ENCODE measurements at regions not wholly inside any gene's neighbourhood (a gene's known extent, or its start where the extent isn't known, plus 50 kb on each side); places are given as distances from the start of the nearest gene placed in this dataset.

DNA sequence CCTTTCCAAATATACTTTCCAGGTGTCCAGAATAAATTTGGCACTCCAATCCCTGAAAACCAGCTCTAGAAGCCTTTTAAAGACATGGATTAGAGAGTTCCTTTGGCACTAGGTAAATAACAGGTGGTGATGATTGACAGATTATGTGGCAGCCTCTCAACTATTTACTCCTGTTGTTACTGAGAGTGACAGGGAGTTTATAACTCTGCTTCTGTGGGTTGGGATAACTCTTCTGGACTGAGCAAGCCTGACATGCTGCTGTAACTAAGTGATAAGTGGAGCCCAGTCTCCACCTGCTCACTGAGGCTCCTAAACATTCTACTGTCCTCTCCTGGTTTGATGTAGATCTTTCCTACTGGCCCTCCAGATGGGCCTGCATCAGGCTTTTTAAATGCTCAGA lies 693.2 kb upstream of the FTMT start:
- Mint-ChIP-seq H3K4me1 (no peaks in the 10 kb centered on the region), H3K27me3 (ENCODE audit: insufficient read depth, low read depth) (no peaks in the 10 kb centered on the region), H3K4me3 (no peak overlapping the region), H3K27ac (no peak overlapping the region), H3K9me3 (no peaks in the 10 kb centered on the region), H3K36me3 (no peaks in the 10 kb centered on the region)
- Histone ChIP-seq H3K79me2 (ENCODE audit: low read depth) (no peaks in the 10 kb centered on the region), H3K9ac (no peak overlapping the region), H3K27me3 (no peaks in the 10 kb centered on the region), H3K4me2 (no peak overlapping the region), H3F3A (ENCODE audit: low read depth) (no peaks in the 10 kb centered on the region), H4K20me1 (ENCODE audit: low read depth) (no peaks in the 10 kb centered on the region), H3K4me3 (no peak overlapping the region), H3K27ac (no peak overlapping the region), H2AFZ (replicated peaks) (peak overlapping the region; percentile 40), H3K36me3 (no peaks in the 10 kb centered on the region), H3K9me3 (ENCODE audit: low read depth) (no peaks in the 10 kb centered on the region), H3K4me1 (no peaks in the 10 kb centered on the region)
- no peak for DNase-seq (ENCODE audit: low spot score)
- TF ChIP-seq, protein P1, sequence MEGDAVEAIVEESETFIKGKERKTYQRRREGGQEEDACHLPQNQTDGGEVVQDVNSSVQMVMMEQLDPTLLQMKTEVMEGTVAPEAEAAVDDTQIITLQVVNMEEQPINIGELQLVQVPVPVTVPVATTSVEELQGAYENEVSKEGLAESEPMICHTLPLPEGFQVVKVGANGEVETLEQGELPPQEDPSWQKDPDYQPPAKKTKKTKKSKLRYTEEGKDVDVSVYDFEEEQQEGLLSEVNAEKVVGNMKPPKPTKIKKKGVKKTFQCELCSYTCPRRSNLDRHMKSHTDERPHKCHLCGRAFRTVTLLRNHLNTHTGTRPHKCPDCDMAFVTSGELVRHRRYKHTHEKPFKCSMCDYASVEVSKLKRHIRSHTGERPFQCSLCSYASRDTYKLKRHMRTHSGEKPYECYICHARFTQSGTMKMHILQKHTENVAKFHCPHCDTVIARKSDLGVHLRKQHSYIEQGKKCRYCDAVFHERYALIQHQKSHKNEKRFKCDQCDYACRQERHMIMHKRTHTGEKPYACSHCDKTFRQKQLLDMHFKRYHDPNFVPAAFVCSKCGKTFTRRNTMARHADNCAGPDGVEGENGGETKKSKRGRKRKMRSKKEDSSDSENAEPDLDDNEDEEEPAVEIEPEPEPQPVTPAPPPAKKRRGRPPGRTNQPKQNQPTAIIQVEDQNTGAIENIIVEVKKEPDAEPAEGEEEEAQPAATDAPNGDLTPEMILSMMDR (IDR thresholded peaks at IDR 0.05) = no peak
- TF ChIP-seq EZH2 (IDR thresholded peaks at IDR 0.05) (no peak), EZH2phosphoT487 (IDR thresholded peaks at IDR 0.05) (no peak)

GRCh38 chr5:121160591-121160990 lies 691.1 kb upstream of the FTMT start:
- Histone ChIP-seq H3K27ac (no peak overlapping the region), H3K4me2 (no peak overlapping the region), H3K9ac (no peak overlapping the region), H3K27me3 (no peaks in the 10 kb centered on the region), H4K20me1 (ENCODE audit: low read depth) (no peaks in the 10 kb centered on the region), H3K79me2 (ENCODE audit: low read depth) (no peaks in the 10 kb centered on the region), H3K4me1 (no peaks in the 10 kb centered on the region), H3K9me3 (ENCODE audit: low read depth) (no peaks in the 10 kb centered on the region), H3K36me3 (no peaks in the 10 kb centered on the region), H2AFZ (replicated peaks) (no peak overlapping the region), H3F3A (ENCODE audit: low read depth) (no peaks in the 10 kb centered on the region), H3K4me3 (no peak overlapping the region)
- H3K27me3 Mint-ChIP-seq (ENCODE audit: insufficient read depth, low read depth) = no peaks in the 10 kb centered on the region
- no peaks in the 10 kb centered on the region for H3K9me3 Mint-ChIP-seq
- no peaks in the 10 kb centered on the region for H3K4me1 Mint-ChIP-seq
- DNase-seq (ENCODE audit: low spot score) = no peak
- TF ChIP-seq EZH2 (IDR thresholded peaks at IDR 0.05) (no peak), EZH2phosphoT487 (IDR thresholded peaks at IDR 0.05) (no peak)
- TF ChIP-seq, protein P1 (IDR thresholded peaks at IDR 0.05) = no peak
- H3K36me3 Mint-ChIP-seq = no peaks in the 10 kb centered on the region
- no peak overlapping the region for H3K4me3 Mint-ChIP-seq
- no peak overlapping the region for H3K27ac Mint-ChIP-seq

DNA sequence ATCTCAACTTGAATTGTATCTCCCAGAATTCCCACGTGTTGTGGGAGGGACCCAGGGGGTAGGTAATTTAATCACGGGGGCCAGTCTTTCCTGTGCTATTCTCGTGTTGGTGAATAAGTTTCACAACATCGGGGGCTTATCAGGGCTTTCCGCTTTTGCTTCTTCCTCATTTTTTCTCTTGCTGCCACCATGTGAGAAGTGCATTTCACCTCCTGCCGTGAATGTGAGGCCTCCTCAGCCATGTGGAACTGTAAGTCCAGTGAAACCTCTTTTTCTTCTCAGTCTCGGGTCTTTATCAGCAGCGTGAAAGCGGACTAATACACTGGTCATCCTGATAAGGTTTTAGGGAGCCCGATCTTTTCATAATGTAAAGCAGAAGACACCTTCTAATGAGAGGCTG lies 687.0 kb upstream of the FTMT start:
- Mint-ChIP-seq H3K27me3 (ENCODE audit: insufficient read depth, low read depth) (no peaks in the 10 kb centered on the region), H3K36me3 (no peaks in the 10 kb centered on the region)
- no peak overlapping the region for H3K27ac ChIP-seq

More for the DNA sequence above, 687.0 kb upstream of the FTMT start:
- Histone ChIP-seq H3K9ac (no peak overlapping the region), H4K20me1 (ENCODE audit: low read depth) (no peaks in the 10 kb centered on the region), H3F3A (ENCODE audit: low read depth) (no peaks in the 10 kb centered on the region), H3K4me2 (no peak overlapping the region), H3K4me3 (no peak overlapping the region), H3K79me2 (ENCODE audit: low read depth) (no peaks in the 10 kb centered on the region), H3K4me1 (no peaks in the 10 kb centered on the region), H3K36me3 (no peaks in the 10 kb centered on the region), H2AFZ (replicated peaks) (no peak overlapping the region), H3K9me3 (ENCODE audit: low read depth) (no peaks in the 10 kb centered on the region), H3K27me3 (no peaks in the 10 kb centered on the region)
- Mint-ChIP-seq H3K27ac (no peak overlapping the region), H3K4me1 (no peaks in the 10 kb centered on the region), H3K4me3 (no peak overlapping the region), H3K9me3 (no peaks in the 10 kb centered on the region)
- TF ChIP-seq EZH2 (IDR thresholded peaks at IDR 0.05) = no peak
- no peak for TF ChIP-seq EZH2phosphoT487 (IDR thresholded peaks at IDR 0.05)
- TF ChIP-seq, protein P1 (IDR thresholded peaks at IDR 0.05) = no peak
- DNase-seq (ENCODE audit: low spot score) = no peak

Measured in neural progenitor cell (in vitro differentiated cells).